Gastrocnemius medialis (tissue), 4 donors: ENCODE measurements at regions not wholly inside any gene's neighbourhood (a gene's known extent, or its start where the extent isn't known, plus 50 kb on each side); places are given as distances from the start of the nearest gene placed in this dataset.

Experiments
- ATAC-seq, 2 donors: fragments of 150-250 bp; one replicate each; pipeline ENCODE4 v1.9.1; 2016
- DNase-seq, 2 donors: peaks; one replicate each; pipeline ENCODE4 v3.0.0-alpha.2; 2019
- H3K27ac ChIP-seq, 4 donors: fragments of 200-600 bp; sonication (generic); 1 replicate in 1 of 4; 2 replicates in 3 of 4; pipeline ENCODE4 v1.5.1; 2016 to 2018; ENCODE audit warnings: mild to moderate bottlenecking in 2 of 4, moderate library complexity in 1 of 4
- H3K27me3 ChIP-seq, 3 donors: fragments of 200-600 bp; sonication (generic) in 2 of 3; 1 replicate in 1 of 3; 2 replicates in 2 of 3; pipeline versions ENCODE4 v1.5.1 to v1.6.0; 2016 to 2019; ENCODE audit warnings: mild to moderate bottlenecking in 1 of 3, moderate library complexity in 1 of 3
- H3K36me3 ChIP-seq, 2 donors: fragments of 200-600 bp; sonication (generic) in 1 of 2; one replicate each; pipeline ENCODE4 v1.5.1; 2017 to 2018
- H3K4me1 ChIP-seq, 2 donors: fragments of 200-600 bp; sonication (generic) in 1 of 2; one replicate each; pipeline ENCODE4 v1.5.1; 2016 to 2017; ENCODE audit warnings: mild to moderate bottlenecking in 2 of 2
- H3K4me3 ChIP-seq, 4 donors: fragments of 200-600 bp; sonication (generic) in 3 of 4; 1 replicate in 1 of 4; 2 replicates in 3 of 4; pipeline ENCODE4 v1.5.1; 2016 to 2019; ENCODE audit warnings: mild to moderate bottlenecking in 2 of 4
- H3K9me3 ChIP-seq, 3 donors: fragments of 200-600 bp; sonication (generic) in 2 of 3; 1 replicate in 1 of 3; 2 replicates in 2 of 3; pipeline ENCODE4 v1.5.1; 2016 to 2019
- CTCF ChIP-seq, 5 experiments: fragments of 450-650 bp in 3 of 5; fragments of 200-600 bp in 2 of 5; sonication (generic) in 2 of 5; IDR thresholded peaks in 4 of 5; conservative IDR thresholded peaks in 1 of 5; 1 replicate in 4 of 5; 2 replicates in 1 of 5; pipeline ENCODE4 v1.5.1; 2016 to 2019; ENCODE audit warnings: antibody characterized with exemption in 5 of 5, mild to moderate bottlenecking in 3 of 5, moderate library complexity in 3 of 5
- POLR2A ChIP-seq, 2 donors: fragments of 450-650 bp; IDR thresholded peaks; one replicate each; pipeline ENCODE4 v1.6.1; 2017; ENCODE audit warnings: antibody characterized with exemption in 2 of 2, mild to moderate bottlenecking in 2 of 2, moderate library complexity in 2 of 2
- in situ Hi-C, 4 donors: fragments of 200-750 bp; cut with MboI; loops; one replicate each; pipeline versions ENCODE4 v1.15.0 to v1.8.0; 2017; ENCODE audit warnings: low sequenced_read_pairs in 4 of 4
- intact Hi-C: fragments of 100-400 bp; cut with DNase I; formaldehyde crosslinking; loops from one replicate; pipeline ENCODE4 v1.15.1; 2023; ENCODE audit warnings: low total_unique reads

GRCh38 chr5:20087299-20087698 lies 99.3 kb upstream of the CDH18 start:
- DNase-seq (no peak), ATAC-seq (no peak)
- intact Hi-C loops (no loop called here), in situ Hi-C loops (no loop called here)
- no peak for TF ChIP-seq CTCF (IDR thresholded peaks at IDR 0.05 in 4 of 5, conservative IDR thresholded peaks at IDR 0.05 in 1 of 5)
- no peak for TF ChIP-seq POLR2A (IDR thresholded peaks at IDR 0.05)
- Histone ChIP-seq H3K9me3 (no peaks in the 10 kb centered on the region), H3K36me3 (no peaks in the 10 kb centered on the region), H3K27ac (no peak overlapping the region), H3K27me3 (no peaks in the 10 kb centered on the region), H3K4me1 (no peaks in the 10 kb centered on the region), H3K4me3 (no peak overlapping the region)

GRCh38 chr5:20077186-20077585 lies 89.2 kb upstream of the CDH18 start:
- in situ Hi-C loops (no loop called here), intact Hi-C loops (no loop called here)
- Histone ChIP-seq H3K4me3 (no peak overlapping the region), H3K9me3 (no peaks in the 10 kb centered on the region), H3K27me3 (no peaks in the 10 kb centered on the region), H3K27ac (no peak overlapping the region), H3K36me3 (no peaks in the 10 kb centered on the region), H3K4me1 (no peaks in the 10 kb centered on the region)
- ATAC-seq (no peak), DNase-seq (no peak)
- TF ChIP-seq CTCF (IDR thresholded peaks at IDR 0.05 in 4 of 5, conservative IDR thresholded peaks at IDR 0.05 in 1 of 5) (no peak), POLR2A (IDR thresholded peaks at IDR 0.05) (no peak)

DNA sequence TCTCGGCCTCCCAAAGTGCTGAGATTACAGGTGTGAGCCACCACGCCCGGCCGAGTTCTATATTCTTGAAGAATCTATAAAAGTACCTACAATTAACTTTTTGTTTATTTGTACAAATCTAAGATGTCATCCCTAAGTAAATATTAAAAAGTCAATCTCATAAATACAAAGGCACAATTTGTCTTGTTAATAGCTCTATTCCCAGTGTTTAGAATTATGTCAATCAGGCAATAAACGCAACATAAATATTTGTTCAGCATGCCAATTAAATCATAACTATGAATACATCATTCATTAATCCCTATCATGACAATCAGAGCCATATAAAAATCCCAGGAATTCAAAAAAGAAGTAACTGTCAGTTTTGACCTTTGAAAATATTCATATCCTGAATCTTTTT lies 68.9 kb upstream of the CDH18 start:
- in situ Hi-C loops (no loop called here), intact Hi-C loops (no loop called here)
- Histone ChIP-seq H3K4me1 (no peaks in the 10 kb centered on the region), H3K4me3 (no peak overlapping the region), H3K27ac (no peak overlapping the region), H3K9me3 (no peaks in the 10 kb centered on the region), H3K27me3 (no peaks in the 10 kb centered on the region), H3K36me3 (no peaks in the 10 kb centered on the region)
- ATAC-seq (no peak), DNase-seq (no peak)
- TF ChIP-seq POLR2A (IDR thresholded peaks at IDR 0.05) (no peak), CTCF (IDR thresholded peaks at IDR 0.05 in 4 of 5, conservative IDR thresholded peaks at IDR 0.05 in 1 of 5) (no peak)

DNA sequence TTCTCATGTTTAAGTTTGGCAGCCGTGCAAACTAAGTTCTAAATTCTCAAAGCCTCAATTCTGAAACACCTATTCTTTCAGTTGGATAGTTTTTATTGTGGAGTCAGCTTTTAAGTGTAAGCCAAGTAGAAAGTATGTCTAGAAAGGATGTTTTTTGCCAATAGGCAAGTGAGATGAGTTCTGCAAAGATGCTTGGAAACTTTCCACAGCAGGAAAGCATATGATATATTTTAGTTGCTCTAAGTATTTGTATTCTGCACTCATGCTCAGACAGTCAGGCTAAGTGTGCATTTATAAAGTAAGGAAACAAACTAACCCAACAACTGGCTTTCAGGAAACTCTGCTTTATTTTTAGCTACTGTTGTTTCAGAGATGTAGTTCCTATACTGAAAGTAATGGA lies 67.3 kb upstream of the CDH18 start:
- intact Hi-C loops (no loop called here), in situ Hi-C loops (no loop called here)
- no peak overlapping the region for H3K27ac ChIP-seq
- no peak overlapping the region for H3K4me3 ChIP-seq
- no peaks in the 10 kb centered on the region for H3K9me3 ChIP-seq
- TF ChIP-seq CTCF (IDR thresholded peaks at IDR 0.05 in 4 of 5, conservative IDR thresholded peaks at IDR 0.05 in 1 of 5), result no peak
- TF ChIP-seq POLR2A (IDR thresholded peaks at IDR 0.05), result no peak
- H3K27me3 ChIP-seq, result no peaks in the 10 kb centered on the region
- no peak for ATAC-seq
- H3K4me1 ChIP-seq, result no peaks in the 10 kb centered on the region
- no peak for DNase-seq
- no peaks in the 10 kb centered on the region for H3K36me3 ChIP-seq

- H3K27me3 ChIP-seq, result no peaks in the 10 kb centered on the region
- intact Hi-C loops, result no loop called here
- H3K27ac ChIP-seq, result no peak overlapping the region
- in situ Hi-C loops, result no loop called here
- no peak overlapping the region for H3K4me3 ChIP-seq
- ATAC-seq (no peak), DNase-seq (no peak)
- H3K36me3 ChIP-seq, result no peaks in the 10 kb centered on the region
- H3K9me3 ChIP-seq, result no peaks in the 10 kb centered on the region
- no peak for TF ChIP-seq CTCF (IDR thresholded peaks at IDR 0.05 in 4 of 5, conservative IDR thresholded peaks at IDR 0.05 in 1 of 5)
- H3K4me1 ChIP-seq, result no peaks in the 10 kb centered on the region
Observed at GRCh38 chr5:20050262-20050661, 62.3 kb upstream of the CDH18 start.
